ENCODE measurements at regions not wholly inside any gene's neighbourhood (a gene's known extent, or its start where the extent isn't known, plus 50 kb on each side); places are given as distances from the start of the nearest gene placed in this dataset.
"Not testable (repeated sequence)": the region's sequence is repeated elsewhere in the genome, so short reads cannot be mapped to it uniquely, and the experiment has no call there.

GRCh38 chr9:11196840-11197365 is 584.1 kb upstream of the PTPRD start:
- TF ChIP-seq POLR2A, CTCF (IDR thresholded peaks at IDR 0.05): not testable (repeated sequence)

All from body of pancreas (tissue), 4 donors.